GM18499 (cell line): ENCODE measurements at regions not wholly inside any gene's neighbourhood (a gene's known extent, or its start where the extent isn't known, plus 50 kb on each side); places are given as distances from the start of the nearest gene placed in this dataset.
"Not testable (repeated sequence)": the region's sequence is repeated elsewhere in the genome, so short reads cannot be mapped to it uniquely, and the experiment has no call there.

Source experiments
- ATAC-seq: cut with Tn5 transposase; IDR thresholded peaks from one replicate; pipeline ENCODE4 v1.9.1; 2021; ENCODE audit warnings: moderate number of reproducible peaks; ENCODE audit not compliant: insufficient read depth, unreplicated experiment

DNA sequence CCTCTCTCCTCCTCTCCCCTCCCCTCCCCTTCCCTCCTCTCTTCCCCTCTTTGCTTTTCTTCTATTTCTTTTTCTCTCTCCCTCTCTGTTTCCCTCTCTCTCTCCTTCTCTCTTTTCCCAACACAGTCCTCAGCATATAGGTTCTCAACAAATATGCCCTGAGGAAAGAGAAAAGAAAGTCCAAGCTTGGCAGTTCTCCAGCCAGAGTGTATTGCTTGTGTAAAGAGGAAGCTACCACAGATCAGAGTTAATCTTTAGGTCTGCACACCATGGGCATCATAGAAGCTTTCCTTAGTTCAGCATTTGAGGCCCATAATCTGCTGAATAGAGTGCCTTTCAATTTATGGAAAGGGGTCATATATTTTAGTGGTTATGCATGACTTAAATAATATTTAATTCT, 382.8 kb upstream of the WWC1 start:
- ATAC-seq, result no peak

DNA sequence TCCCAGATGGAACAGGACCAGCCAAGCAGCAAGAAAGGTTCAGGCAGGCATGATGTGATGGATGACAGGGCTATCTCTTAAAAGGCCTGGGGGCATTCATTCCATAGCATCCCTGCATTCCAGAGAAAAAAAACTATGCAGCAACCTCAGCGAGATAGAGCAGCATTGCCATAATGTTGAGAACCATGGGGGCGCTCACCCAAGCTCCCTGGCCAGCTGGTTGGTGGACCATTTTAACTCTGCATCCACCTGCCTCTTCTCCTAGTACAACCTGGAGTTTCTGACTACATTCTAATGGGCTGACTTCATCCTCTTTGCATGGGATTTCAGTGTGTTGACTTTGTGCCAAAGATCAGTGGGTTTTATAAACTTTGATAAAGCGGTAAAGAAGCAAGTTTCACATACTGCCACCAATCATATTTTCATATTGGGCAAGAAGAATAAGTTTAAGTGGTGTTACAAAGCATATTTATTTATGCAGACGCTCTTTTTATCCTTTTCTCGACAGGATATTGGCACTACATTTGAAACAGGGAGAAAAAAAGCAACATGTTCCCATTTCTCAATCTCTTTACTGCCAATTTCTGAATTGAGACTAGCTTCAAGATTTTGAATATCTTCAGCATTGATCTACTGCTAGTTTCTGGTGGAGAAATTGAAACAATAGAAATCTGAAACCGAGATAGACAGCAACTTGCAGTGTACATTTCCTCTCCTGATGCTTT, 378.3 kb upstream of the WWC1 start:
- no peak for ATAC-seq

DNA sequence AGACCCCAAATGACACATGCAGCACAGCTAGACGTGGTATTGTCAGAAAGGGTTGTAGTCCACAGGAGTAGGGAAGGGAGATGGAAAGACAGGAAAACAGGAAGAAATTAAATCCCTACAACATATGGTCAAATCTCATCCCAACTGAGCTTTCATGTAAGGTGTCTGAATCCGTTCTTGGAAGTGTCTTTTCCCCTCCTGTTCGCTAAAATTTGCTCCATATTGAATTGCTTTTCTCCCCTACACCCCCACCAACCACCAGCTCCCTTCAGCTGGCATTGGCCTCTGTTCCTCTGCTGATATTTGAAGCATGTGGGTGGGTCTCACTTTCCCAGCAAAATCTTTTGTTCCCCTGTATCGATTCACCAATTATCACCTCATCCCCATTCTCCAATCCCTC, 376.2 kb upstream of the WWC1 start:
- no peak for ATAC-seq

DNA sequence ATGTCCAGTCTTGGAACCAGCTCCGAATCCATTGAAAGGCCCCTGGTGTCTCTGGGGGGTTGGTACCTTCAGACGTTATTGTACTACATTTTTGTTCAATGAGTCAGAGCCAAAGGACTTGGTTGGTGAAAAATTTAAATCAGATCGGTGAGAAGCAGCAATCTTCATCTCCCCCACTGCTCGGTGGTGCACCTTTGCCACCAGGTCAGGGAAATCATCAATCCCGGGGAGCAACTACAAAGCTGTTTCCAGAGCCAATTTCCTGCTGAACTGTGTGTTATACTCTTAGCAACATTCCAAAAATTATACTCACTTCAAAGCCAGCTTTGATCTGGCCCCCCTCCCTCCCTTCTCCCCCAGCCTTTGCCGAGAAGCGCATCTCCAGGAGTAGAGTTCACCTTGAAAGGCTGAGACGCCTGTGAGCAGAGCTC, 375.2 kb upstream of the WWC1 start:
- no peak for ATAC-seq

DNA sequence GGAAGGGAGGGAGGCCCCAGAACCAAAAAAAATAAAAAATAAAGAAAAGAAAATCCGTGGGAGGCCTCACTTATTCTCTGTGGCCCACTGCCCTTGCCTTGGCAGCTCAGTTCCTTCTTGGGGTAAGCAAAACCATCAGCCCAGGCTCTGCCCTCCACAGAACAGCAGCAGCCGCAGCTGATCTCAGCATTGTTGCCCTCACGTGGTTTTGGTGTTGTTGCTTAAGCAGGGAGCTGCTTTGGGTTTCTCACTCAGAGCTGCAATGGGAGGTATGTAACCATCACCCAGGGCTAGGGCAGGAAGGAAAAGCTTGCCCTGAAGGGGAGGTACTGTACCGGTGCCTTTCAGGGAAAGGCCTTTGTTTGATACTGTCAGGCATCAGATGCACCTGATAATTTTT, 374.7 kb upstream of the WWC1 start:
- no peak for ATAC-seq

DNA sequence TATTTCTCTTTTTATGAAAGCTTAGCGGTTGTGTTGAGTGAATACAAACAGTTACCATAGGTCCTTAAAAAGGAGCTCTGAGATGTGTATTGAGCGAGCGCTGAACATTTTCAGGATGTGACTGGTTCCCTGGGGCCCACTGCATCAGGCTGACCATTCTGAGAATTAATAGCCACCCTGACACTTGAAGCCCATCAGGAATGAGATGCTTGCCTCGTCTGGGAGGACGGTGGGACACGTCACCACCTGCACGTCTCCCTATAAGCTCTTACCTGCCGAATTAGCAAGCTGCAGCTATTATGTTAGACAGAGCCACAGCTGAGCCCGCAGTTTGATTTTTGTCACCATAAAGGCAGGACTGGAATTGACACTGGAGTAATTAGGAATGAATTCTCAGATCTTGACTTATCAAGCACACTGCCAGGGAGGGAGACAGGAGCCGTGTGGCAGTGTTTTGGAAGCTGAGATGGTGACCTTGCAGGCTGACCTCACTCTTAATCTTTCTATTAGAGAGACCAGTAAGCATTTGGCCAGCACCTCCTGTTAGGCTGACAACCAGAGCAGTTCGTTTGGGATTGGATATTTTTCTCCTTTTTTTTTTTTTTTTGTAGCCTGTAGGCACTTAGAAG, 373.1 kb upstream of the WWC1 start:
- ATAC-seq, result no peak

DNA sequence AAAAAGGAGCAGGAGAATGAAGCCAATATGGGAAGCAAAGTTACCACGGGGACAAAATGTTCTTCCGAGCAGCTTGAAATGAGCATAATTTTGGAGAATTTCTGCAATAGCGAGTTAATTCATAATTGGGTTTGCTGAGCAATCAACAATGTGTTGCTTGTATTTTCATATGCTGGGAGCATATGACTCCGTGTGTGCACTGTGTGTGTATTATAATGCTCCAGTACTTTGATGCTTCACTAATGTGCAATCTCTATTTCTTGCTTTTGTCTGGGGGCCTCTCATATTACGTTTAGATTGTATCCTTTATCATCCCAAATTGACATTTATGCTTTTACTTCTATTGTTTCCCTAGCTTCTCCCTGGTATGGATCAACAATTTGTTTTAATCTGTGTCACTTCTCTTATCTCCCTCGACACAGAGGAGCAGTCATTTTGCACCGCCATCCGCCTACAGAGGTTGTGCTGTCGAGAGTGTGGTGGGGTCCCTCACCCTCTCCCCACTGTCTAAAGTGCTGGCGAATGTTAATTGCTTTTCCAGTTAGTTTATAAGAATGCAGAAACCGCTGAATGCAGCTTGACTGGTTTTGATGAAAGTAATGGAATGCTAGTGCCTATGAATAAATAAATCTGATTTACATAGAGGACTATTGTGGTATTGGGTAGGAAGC, 372.5 kb upstream of the WWC1 start:
- ATAC-seq, result no peak

DNA sequence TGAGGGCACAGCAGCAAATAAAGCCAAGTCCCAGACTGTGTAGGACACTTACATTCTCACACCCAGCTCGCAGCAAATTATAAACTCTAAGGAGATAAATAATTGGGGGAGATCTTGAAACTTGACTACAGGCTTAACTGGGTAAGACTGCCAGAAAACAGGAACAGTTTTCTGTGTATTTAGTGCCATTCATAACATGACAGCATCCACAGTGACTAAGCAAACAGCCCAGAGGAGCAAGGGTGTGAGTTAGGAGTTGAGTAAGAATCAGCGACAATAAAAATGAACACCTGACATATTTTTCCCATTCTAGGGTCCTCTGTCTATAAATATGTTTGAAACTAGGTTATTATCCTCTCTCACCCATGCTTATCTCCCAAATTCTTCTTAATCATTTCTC, 370.9 kb upstream of the WWC1 start:
- no peak for ATAC-seq

DNA sequence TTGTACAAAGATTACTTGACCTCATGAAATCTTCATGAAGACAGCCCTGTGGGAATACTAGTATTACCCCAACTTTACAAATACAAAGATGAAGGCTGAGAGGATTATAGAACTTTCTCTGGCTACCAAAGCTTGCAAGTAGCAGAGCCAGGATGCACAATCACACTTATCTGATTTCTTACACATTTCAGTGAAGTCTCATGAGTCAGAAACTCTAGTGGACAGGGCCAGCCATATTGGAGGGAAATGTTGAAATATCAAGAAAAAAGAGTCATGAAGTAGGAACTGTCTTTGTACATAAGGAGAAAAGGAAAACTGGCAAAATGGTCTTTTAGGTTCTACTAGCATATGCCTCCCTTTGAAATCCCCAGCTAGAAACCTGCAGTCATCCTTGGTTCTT, 369.6 kb upstream of the WWC1 start:
- no peak for ATAC-seq

DNA sequence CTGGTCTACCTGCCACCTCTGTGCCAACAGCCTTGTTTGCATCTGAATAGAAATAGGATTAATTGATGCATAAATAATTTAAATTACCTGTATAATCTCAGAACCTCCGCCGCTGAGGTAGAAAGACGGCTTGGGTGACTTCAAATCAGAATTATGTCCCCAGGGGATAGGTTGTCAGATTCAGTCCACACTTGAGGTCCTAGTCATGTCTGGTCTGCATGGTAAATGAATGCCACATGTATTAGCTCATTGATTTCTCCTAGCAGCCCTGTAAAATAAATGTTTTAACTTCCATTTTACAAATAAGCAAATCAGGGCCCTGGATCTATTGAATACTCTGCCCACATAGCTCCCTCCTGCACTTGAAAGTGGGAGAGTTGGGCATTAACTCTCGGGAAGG, 368.0 kb upstream of the WWC1 start:
- no peak for ATAC-seq

DNA sequence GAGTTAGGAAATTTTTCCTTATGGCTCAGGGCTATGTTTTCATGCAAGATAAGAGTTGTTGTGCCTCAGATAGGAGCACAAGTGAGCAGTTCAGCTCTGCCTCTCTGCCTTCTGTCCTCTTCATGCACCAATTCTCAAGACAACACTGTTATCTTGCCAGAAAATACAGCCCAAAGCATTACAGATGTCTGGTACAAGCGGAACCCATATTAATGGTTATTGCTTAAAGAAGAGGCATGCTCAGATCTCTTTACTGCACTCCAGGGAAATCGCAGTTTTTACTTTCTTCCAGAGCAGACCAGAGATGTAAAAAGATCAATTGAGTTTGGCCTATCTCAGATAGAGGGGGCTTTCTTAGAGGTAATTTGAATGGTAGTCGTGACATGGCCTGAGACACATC, 361.6 kb upstream of the WWC1 start:
- no peak for ATAC-seq

DNA sequence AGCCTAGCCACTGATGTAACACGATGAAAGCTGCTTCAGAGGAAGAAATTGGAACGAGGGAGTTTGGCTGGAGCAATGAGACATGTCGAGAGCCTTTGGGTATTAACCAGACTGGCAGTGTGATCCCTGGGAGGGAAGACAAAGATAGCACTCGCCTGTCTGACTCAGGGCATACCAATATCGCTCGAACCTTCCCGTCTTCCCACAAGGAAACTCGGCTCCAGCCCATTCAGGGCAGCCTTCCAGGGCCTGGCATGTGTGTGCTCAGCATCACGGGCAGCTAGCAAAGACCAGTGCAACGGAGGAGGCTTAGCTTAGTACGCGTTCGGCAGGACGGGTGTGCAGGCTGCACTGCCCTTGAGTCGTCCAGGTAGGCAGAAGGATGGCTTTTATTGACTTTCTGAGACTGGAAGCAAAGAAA, 356.9 kb upstream of the WWC1 start:
- no peak for ATAC-seq

DNA sequence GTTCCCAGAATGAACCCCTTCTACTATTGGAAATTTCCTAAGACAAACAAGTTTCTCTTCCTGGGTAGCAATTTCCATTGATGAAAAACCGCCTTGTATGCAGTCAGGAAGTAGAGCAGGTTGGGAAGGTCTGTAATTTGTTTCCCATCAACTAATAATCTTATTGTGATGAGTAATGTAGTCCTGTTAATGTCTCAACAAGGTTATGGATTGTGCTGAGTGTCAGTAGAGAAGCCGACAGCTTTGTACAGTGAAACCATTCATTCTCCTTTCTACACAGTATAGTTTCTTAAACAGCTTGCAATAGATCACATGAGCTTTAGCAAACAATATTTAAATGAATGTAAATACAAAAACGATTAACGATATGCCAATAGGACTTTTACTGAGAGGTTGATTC, 355.4 kb upstream of the WWC1 start:
- no peak for ATAC-seq

DNA sequence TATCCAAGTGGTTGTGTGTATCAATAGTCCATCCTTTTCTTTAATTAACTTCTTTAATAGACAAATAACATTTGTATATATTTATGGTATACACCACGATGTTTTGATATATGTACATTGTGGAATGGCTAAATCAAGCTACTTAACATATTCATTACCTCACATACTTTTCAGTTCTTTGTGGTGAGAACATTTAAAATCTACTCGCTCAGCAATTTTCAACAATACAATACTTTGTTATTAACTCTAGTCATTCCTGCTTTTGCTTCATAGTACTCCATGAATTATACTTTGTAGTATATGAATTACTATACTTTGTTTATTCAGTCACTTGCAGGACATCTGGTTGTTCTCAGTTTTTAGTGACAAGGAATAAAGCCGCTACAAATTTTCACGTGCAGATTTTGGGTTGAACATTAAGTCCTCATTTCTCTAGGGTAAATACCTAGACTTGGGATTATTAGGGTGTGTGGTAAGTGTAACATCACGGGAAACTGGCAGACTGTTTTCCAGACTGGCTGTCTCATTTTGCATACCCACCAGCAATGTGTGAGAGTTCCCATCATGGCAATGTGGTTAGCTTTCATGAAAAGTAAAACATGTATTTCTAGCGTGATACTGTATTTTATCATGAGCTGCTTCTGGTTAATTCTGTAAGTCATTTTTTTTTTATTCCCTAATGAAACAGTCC, 354.4 kb upstream of the WWC1 start:
- no peak for ATAC-seq

DNA sequence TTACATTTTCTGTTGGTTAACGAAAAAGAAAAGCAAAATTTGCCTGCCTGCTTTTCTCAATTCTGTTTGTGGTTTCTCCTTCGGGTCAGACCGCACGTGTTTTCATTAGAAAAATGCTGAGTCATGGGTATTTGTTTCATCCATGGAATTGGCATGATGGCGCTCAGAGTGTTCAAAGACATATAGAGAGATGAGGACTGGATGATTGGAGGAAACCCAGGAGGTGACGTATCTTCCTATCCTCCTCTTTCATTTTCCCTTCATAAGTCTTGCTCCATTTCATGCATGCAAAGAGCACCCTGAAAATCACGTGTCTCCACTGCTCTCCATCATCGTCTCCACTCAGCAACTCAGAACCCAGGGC, 353.8 kb upstream of the WWC1 start:
- ATAC-seq, result no peak

DNA sequence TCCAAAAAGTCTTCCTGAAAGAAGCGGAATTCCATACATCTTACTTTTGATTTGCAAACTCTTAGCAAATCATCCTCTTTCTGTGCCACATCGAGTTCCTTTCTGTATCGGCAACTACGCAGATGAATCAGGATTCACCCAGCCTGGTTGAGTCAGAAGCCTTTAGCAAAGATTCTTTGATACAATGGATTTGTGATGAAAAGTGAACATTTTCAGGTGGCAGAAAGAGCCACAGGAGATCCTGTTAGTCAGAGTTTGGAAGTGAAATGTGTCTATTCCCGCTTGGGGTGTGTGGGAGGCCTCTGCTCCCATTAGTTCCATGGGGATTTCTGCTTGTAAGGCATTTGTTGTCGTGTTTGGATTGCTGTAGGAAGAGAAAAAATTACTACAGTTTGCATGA, 351.8 kb upstream of the WWC1 start:
- ATAC-seq, result no peak

DNA sequence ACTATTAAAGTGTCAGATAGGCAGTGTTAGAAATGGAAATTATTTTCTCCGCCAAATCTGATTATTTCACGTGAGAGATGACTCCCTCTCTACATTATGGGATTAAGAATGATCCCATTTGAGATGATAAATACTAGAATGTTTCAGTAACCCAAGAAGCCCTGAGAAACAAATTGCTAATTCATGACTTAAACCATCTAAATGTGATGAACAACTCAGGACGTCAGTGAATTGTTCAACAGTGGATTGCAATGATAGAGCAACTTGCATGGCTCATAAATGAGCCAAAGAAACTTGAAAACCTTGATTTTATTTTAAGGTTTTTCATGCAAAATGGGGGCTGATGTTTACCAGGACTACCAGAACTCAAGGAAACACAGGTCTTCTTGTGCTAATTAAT, 350.5 kb upstream of the WWC1 start:
- no peak for ATAC-seq

DNA sequence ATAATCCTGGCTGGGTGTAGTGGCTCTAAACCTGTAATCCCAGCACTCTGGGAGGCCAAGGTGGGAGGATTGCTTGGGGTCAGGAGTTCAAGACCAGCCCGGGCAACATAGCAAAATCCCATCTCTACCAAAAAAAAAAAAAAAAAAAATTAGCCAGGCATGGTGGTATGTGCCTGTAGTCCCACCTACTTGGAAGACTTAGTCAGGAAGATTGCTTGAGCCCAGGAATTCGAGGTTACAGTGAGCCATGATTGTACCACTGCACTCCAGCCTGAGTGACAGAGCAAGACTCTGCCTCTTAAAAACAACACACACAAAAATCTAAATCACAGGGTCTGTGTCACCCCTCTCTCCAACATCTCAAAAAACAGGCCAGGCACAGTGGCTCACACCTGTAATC, 349.9 kb upstream of the WWC1 start:
- ATAC-seq, result not testable (repeated sequence)

DNA sequence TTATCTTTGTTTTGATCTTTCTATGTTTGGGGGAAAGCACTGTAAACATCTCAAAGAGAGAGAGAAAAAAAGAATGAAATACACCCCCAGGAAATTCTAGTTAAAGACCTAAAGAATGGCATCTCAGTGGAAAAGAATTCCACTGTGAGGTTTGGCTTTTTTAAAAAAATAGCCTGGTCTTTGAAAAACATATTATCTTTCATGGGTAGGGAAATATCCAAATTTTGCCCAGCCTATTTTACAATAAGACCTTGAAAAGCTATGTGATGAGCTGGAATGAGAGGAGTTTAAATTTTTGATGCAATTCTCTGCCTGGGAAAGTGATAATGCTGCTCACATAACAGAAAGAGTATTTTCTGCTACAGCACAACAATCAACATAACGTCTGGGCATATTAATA, 348.1 kb upstream of the WWC1 start:
- no peak for ATAC-seq

DNA sequence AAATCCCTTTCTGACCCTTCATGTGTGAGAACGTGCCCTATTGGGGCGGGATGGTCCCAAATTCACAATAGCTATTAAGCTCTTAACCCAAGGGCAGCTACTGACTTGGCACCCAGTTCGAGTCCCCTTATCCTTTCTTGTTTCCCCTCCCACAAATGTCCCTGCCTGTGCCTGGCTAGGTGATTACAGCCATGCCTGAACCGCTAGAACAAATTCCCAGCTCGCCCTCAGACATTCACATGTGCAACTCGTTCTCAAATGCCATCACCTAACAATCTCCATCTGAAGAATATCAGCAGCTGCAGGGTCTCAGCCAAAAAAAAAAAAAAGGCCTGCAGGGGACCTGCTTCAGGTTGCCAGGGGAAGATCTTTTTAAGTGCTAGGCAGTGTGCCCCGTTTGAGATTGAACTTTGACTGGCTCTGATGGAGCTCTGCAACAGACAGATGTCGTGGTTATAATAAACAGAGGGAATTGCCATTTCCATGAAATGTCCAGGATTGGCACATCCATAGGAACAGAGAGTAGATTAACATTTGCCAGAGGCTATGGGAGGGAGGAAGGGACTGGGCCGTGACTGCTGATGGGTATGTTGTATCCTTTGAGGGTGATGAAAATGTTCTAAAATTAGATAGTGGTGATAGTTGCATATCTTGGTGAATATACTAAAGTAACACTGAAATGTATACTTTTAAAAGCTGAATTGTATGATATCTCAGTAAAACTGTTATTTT, 347.2 kb upstream of the WWC1 start:
- no peak for ATAC-seq
